ENCODE measurements at regions not wholly inside any gene's neighbourhood (a gene's known extent, or its start where the extent isn't known, plus 50 kb on each side); places are given as distances from the start of the nearest gene placed in this dataset.

DNA sequence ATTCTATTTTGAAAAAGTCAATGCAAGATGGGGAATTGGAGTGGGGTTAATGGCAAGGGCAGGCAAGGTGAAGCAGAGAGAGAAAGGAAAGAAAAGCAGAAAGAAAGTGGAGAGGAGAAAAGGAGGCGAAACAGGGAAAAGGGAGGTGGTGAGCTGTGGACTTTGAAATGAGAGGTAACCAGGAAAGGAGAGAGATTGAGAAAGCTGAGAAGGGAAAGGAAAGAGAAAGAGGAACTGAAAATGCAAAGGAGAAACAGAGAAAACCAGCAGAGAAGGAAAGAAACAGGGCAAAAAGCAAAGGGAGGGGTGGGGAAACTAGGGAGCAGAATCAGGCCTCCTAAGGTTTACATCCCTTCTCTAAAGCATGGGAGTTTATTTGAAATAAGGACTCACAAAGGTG is 72.5 kb upstream of the TPK1 start:
- intact Hi-C loops (cut with DNase I), result no loop called here
- DNase-seq (no peak), ATAC-seq (no peak)
- Histone ChIP-seq H3K4me1 (no peaks in the 10 kb centered on the region), H3K27me3 (no peaks in the 10 kb centered on the region), H3K4me3 (no peak overlapping the region), H3K9me3 (no peaks in the 10 kb centered on the region), H3K27ac (no peak overlapping the region), H3K36me3 (no peaks in the 10 kb centered on the region)
- TF ChIP-seq, protein P1, sequence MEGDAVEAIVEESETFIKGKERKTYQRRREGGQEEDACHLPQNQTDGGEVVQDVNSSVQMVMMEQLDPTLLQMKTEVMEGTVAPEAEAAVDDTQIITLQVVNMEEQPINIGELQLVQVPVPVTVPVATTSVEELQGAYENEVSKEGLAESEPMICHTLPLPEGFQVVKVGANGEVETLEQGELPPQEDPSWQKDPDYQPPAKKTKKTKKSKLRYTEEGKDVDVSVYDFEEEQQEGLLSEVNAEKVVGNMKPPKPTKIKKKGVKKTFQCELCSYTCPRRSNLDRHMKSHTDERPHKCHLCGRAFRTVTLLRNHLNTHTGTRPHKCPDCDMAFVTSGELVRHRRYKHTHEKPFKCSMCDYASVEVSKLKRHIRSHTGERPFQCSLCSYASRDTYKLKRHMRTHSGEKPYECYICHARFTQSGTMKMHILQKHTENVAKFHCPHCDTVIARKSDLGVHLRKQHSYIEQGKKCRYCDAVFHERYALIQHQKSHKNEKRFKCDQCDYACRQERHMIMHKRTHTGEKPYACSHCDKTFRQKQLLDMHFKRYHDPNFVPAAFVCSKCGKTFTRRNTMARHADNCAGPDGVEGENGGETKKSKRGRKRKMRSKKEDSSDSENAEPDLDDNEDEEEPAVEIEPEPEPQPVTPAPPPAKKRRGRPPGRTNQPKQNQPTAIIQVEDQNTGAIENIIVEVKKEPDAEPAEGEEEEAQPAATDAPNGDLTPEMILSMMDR (IDR thresholded peaks at IDR 0.05), result no peak

DNA sequence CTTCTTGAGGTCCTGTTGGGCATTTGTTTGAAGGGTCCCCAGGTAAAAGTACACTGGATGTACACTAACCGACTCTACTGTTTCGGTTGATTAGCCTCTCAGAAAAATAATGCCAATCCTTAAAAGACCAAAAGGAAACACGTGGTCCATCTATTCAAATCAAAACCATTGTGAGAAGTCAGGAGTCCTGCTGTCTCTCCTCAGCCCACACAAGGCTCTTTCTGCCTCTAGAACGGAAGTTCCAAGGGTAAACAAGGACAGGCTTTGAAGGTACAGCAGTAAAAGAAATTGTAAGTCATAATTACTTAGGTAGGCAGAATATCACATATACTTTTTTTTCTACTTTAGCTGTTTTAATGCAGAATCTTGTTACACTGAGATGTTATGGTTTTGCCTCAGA is 71.7 kb upstream of the TPK1 start:
- Histone ChIP-seq H3K4me1 (no peaks in the 10 kb centered on the region), H3K4me3 (no peak overlapping the region), H3K9me3 (no peaks in the 10 kb centered on the region), H3K27me3 (no peaks in the 10 kb centered on the region), H3K27ac (no peak overlapping the region), H3K36me3 (no peaks in the 10 kb centered on the region)
- DNase-seq (no peak), ATAC-seq (no peak)
- intact Hi-C loops (cut with DNase I), result no loop called here
- TF ChIP-seq, protein P1 (IDR thresholded peaks at IDR 0.05), result no peak

DNA sequence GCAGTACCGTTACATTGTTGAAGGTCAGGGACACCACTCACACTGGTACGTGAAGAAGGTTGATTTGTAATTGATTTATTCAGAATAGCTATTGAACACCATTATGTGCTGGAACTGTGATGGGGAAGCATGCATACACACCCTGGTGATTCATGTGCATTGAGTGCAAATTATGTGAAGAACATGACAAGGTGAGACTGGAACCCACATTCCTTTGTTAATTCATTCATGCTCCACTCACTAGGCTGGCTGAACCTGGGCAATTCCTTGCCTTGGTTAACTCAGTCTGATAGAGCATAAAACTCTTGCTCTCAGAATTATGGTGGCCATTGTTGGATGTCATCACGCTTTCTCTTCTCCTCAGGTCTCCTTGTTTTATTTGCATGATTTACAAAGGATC is 67.3 kb upstream of the TPK1 start:
- no peak overlapping the region for H3K4me3 ChIP-seq
- ATAC-seq (no peak), DNase-seq (no peak)
- H3K9me3 ChIP-seq, result no peaks in the 10 kb centered on the region
- H3K27ac ChIP-seq, result no peak overlapping the region
- H3K27me3 ChIP-seq, result no peaks in the 10 kb centered on the region
- TF ChIP-seq, protein P1 (IDR thresholded peaks at IDR 0.05), result no peak
- intact Hi-C loops (cut with DNase I), result no loop called here
- no peaks in the 10 kb centered on the region for H3K4me1 ChIP-seq
- no peaks in the 10 kb centered on the region for H3K36me3 ChIP-seq

DNA sequence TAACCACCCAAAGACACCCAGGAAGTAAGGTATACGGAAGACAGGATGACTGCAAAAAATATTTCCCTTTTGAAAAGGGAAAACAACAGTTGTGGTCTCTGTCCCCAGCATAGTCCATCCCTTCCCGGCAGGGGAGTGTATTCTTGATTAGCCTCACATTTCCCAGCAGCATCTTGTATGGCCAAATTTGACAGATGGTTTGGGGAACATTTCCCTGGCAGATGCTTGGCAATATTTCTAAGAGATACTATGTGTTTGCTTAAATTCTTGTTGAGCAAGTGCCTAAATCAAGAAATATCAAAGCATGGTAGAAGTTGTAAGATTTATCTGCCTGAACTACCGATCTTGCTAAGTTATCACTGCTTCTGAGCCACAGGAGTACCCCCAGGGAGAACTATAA is 56.9 kb upstream of the TPK1 start:
- TF ChIP-seq, protein P1 (IDR thresholded peaks at IDR 0.05), result no peak
- Histone ChIP-seq H3K27ac (no peak overlapping the region), H3K4me3 (no peak overlapping the region), H3K4me1 (no peaks in the 10 kb centered on the region), H3K36me3 (no peaks in the 10 kb centered on the region), H3K9me3 (no peaks in the 10 kb centered on the region), H3K27me3 (no peaks in the 10 kb centered on the region)
- intact Hi-C loops (cut with DNase I), result no loop called here
- ATAC-seq, result no peak
- no peak for DNase-seq

All from upper lobe of right lung (tissue), 1 donor.